HepG2 (cell line): ENCODE measurements at regions not wholly inside any gene's neighbourhood (a gene's known extent, or its start where the extent isn't known, plus 50 kb on each side); places are given as distances from the start of the nearest gene placed in this dataset.

Source experiments
- ATAC-seq: fragments of 200-7000 bp; cut with Tn5 transposase; 3 replicates; pipeline ENCODE4 v1.9.1; 2020; ENCODE audit warnings: mild to moderate bottlenecking, moderate library complexity
- BruUV-seq: library from RNA; stranded (reverse); fragments of 400-500 nt; replicated peaks from 2 replicates; lab custom pipeline; 2021; lab: Mats Ljungman, UMichigan
- CTCF ChIA-PET: fragments of 300-600 bp; formaldehyde crosslinking; extraction: SDS; loops from one replicate; lab custom pipeline; 2021; ENCODE audit warnings: low total read pairs, inconsistent platforms, low intra/inter-chr PET ratio; lab: Yijun Ruan, JAX
- POLR2A ChIA-PET: fragments of 350-600 bp; sonication (Branson Sonifier 250); formaldehyde crosslinking; loops from one replicate; lab custom pipeline; 2020; ENCODE audit warnings: antibody characterized with exemption, inconsistent platforms; lab: Yijun Ruan, JAX
- DNase-seq: peaks from one replicate; pipeline ENCODE4 v3.0.0-alpha.2; 2015; ENCODE audit warnings: low spot score
- FAIRE-seq: peaks from 3 replicates; lab custom pipeline; 2011; peaks lifted over from hg19 to GRCh38; lab: Jason Lieb, UNC
- H2AFZ ChIP-seq: one replicate; pipeline ENCODE4 v1.6.1; 2011; ENCODE audit warnings: low read length, inconsistent platforms
- H3K27ac ChIP-seq: fragments of 300-600 bp; 3 replicates; pipeline ENCODE4 v1.8.0; 2011; ENCODE audit warnings: mixed run types, mild to moderate bottlenecking, mixed read lengths, low read length, inconsistent platforms; ENCODE audit not compliant: insufficient read depth; ENCODE audit errors: extremely low read length
- H3K27me3 ChIP-seq, 2 experiments: fragments of 200-600 bp in 1 of 2; 2 replicates in 1 of 2; 3 replicates in 1 of 2; pipeline versions ENCODE4 v1.6.0 to v1.8.0; 2011; ENCODE audit warnings: low read length in 2 of 2, mild to moderate bottlenecking in 2 of 2, moderate library complexity in 2 of 2, inconsistent platforms in 1 of 2; ENCODE audit not compliant: insufficient read depth in 2 of 2, control insufficient read depth in 1 of 2
- H3K36me3 ChIP-seq, 2 experiments: fragments of 200-600 bp in 1 of 2; replicated peaks in 1 of 2; 2 replicates in 1 of 2; 3 replicates in 1 of 2; pipeline versions ENCODE4 v1.5.1 to v1.8.0; 2011; ENCODE audit warnings: low read length in 2 of 2, inconsistent platforms in 1 of 2; ENCODE audit not compliant: insufficient read depth in 2 of 2, control insufficient read depth in 1 of 2
- H3K4me1 ChIP-seq: 2 replicates; pipeline ENCODE4 v1.5.1; 2012; ENCODE audit warnings: low read length, inconsistent platforms; ENCODE audit not compliant: insufficient read depth
- H3K4me2 ChIP-seq: 2 replicates; pipeline ENCODE4 v1.6.0; 2011; ENCODE audit warnings: low read depth, low read length, inconsistent platforms
- H3K4me3 ChIP-seq, 3 experiments: fragments of 200-600 bp in 1 of 3; sonication (generic), shearing (Covaris generic) in 1 of 3; replicated peaks in 1 of 3; 2 replicates each; pipeline ENCODE4 v1.5.1; 2011 to 2016; ENCODE audit warnings: low read length in 3 of 3, inconsistent platforms in 2 of 3, low read depth in 2 of 3, mild to moderate bottlenecking in 2 of 3, control low read depth in 1 of 3, mixed read lengths in 1 of 3; ENCODE audit not compliant: insufficient read depth in 1 of 3
- H3K79me2 ChIP-seq: one replicate; pipeline ENCODE4 v1.6.1; 2011; ENCODE audit warnings: low read length, inconsistent platforms; ENCODE audit not compliant: insufficient read depth
- H3K9ac ChIP-seq: 2 replicates; pipeline ENCODE4 v1.6.0; 2011; ENCODE audit warnings: mild to moderate bottlenecking, low read depth, low read length, inconsistent platforms; ENCODE audit not compliant: insufficient read depth
- H3K9me3 ChIP-seq: 2 replicates; pipeline ENCODE4 v1.5.1; 2012; ENCODE audit warnings: mild to moderate bottlenecking, low read length
- H4K20me1 ChIP-seq: 2 replicates; pipeline ENCODE4 v1.6.0; 2011; ENCODE audit warnings: inconsistent platforms, mild to moderate bottlenecking, low read length, moderate library complexity; ENCODE audit not compliant: insufficient read depth
- ASH2L ChIP-seq: fragments of 300-600, 200-600 bp; sonication (generic); IDR thresholded peaks from 2 replicates; pipeline ENCODE4 v1.7.0; 2017; ENCODE audit warnings: low read depth, mild to moderate bottlenecking, moderate library complexity, mixed read lengths, low read length; ENCODE audit not compliant: insufficient read length
- FOXP1 ChIP-seq, 2 experiments: fragments of 450-650 bp in 1 of 2; IDR thresholded peaks; 2 replicates each; pipeline ENCODE4 v1.6.1; 2017 to 2018; ENCODE audit warnings: antibody characterized with exemption in 1 of 2
- KDM4B ChIP-seq: sonication (generic); formaldehyde crosslinking; IDR thresholded peaks from 2 replicates; pipeline ENCODE4 v1.4.0; 2020; ENCODE audit warnings: missing genetic modification reagents
- MAFG ChIP-seq: sonication (generic); formaldehyde crosslinking; IDR thresholded peaks from 2 replicates; pipeline ENCODE4 v1.5.1; 2020; ENCODE audit warnings: mild to moderate bottlenecking, missing genetic modification reagents
- MAZ ChIP-seq, 2 experiments: sonication (generic) in 1 of 2; formaldehyde crosslinking in 1 of 2; IDR thresholded peaks; 2 replicates each; pipeline versions ENCODE4 v1.5.0 to v1.6.1; 2012 to 2020; ENCODE audit warnings: low read depth in 2 of 2, mild to moderate bottlenecking in 2 of 2, borderline replicate concordance in 1 of 2, improper control_type of control experiment in 1 of 2, low read length in 1 of 2, missing genetic modification reagents in 1 of 2, moderate library complexity in 1 of 2
- NCOA5 ChIP-seq: sonication (generic); formaldehyde crosslinking; IDR thresholded peaks from 2 replicates; pipeline ENCODE4 v1.4.0; 2020; ENCODE audit warnings: missing genetic modification reagents
- PRMT3 ChIP-seq: sonication (generic); formaldehyde crosslinking; IDR thresholded peaks from 2 replicates; pipeline ENCODE4 v1.8.1; 2022; ENCODE audit warnings: low read depth, mild to moderate bottlenecking, moderate library complexity, missing genetic modification reagents, borderline replicate concordance
- SMARCC2 ChIP-seq: fragments of 450-650 bp; IDR thresholded peaks from 2 replicates; pipeline ENCODE4 v1.6.1; 2017; ENCODE audit warnings: antibody characterized with exemption, mild to moderate bottlenecking
- SP1 ChIP-seq, 2 experiments: fragments of 450-650 bp in 1 of 2; sonication (generic) in 1 of 2; formaldehyde crosslinking in 1 of 2; IDR thresholded peaks; 2 replicates each; pipeline versions ENCODE4 v1.4.0 to v1.6.1; 2016 to 2020; ENCODE audit warnings: missing genetic modification reagents in 1 of 2
- TEAD2 ChIP-seq: sonication (generic); formaldehyde crosslinking; IDR thresholded peaks from 2 replicates; pipeline ENCODE4 v1.9.0; 2021; ENCODE audit warnings: missing genetic modification reagents
- ZNF441 ChIP-seq: sonication (generic); formaldehyde crosslinking; IDR thresholded peaks from 2 replicates; pipeline ENCODE4 v1.7.0; 2021; ENCODE audit warnings: missing genetic modification reagents, borderline replicate concordance
- ZNF530 ChIP-seq: sonication (generic); formaldehyde crosslinking; IDR thresholded peaks from 2 replicates; pipeline ENCODE4 v1.5.0; 2020; ENCODE audit warnings: low read depth, mild to moderate bottlenecking, missing genetic modification reagents
- ZNF616 ChIP-seq: sonication (generic); formaldehyde crosslinking; IDR thresholded peaks from 2 replicates; pipeline ENCODE4 v1.5.0; 2020; ENCODE audit warnings: low read depth, mild to moderate bottlenecking, missing genetic modification reagents
- ZNF646 ChIP-seq: sonication (generic); formaldehyde crosslinking; IDR thresholded peaks from 2 replicates; pipeline ENCODE4 v1.9.0; 2021; ENCODE audit warnings: mild to moderate bottlenecking, missing genetic modification reagents
- ZNF670 ChIP-seq: sonication (generic); formaldehyde crosslinking; IDR thresholded peaks from 2 replicates; pipeline ENCODE4 v1.8.0; 2022; ENCODE audit warnings: mild to moderate bottlenecking, missing genetic modification reagents, borderline replicate concordance
- ZNF749 ChIP-seq: sonication (generic); formaldehyde crosslinking; IDR thresholded peaks from 2 replicates; pipeline ENCODE4 v1.8.0; 2022; ENCODE audit warnings: mild to moderate bottlenecking, missing genetic modification reagents, moderate library complexity, borderline replicate concordance
- ZSCAN5A ChIP-seq: sonication (generic); formaldehyde crosslinking; IDR thresholded peaks from 2 replicates; pipeline ENCODE4 v1.8.0; 2022; ENCODE audit warnings: mild to moderate bottlenecking, missing genetic modification reagents, borderline replicate concordance
- WGBS: methylation state at CpG from one replicate; pipeline ENCODE4 v1.1.6; 2017; ENCODE audit warnings: low lambda C conversion rate; 5-methylcytosine and 5-hydroxymethylcytosine counted together
- in situ Hi-C: cut with HindIII; loops from 2 replicates; pipeline ENCODE4 v1.10.0; 2017; ENCODE audit warnings: low pct_unique_long_range_greater_than_20kb; ENCODE audit not compliant: extremely low pct_ligation_motif_present
- intact Hi-C: fragments of 100-400 bp; cut with micrococcal nuclease; formaldehyde crosslinking; loops from one replicate; pipeline ENCODE4 v1.10.0; 2022; ENCODE audit not compliant: unreplicated experiment

- Histone ChIP-seq H3K27me3 (no peaks in the 10 kb centered on the region), H4K20me1 (no peaks in the 10 kb centered on the region), H3K9me3 (no peaks in the 10 kb centered on the region), H3K9ac (no peak overlapping the region), H3K4me1 (peaks cover 67% of the 10 kb centered on the region), H3K79me2 (no peaks in the 10 kb centered on the region), H2AFZ (no peak overlapping the region), H3K4me2 (peak overlapping the region; percentile 16; the same call in 1 of the 2 replicates), H3K4me3 (no peak overlapping the region), H3K36me3 (no peaks in the 10 kb centered on the region), H3K27ac (no peak overlapping the region)
- no peak for FAIRE-seq
- ChIA-PET CTCF (no interaction called here), POLR2A (interaction anchor here (1.4 kb wide), 1 partner anchor 9 kb away, joined by 9 read pairs; no protein-coding TSS in a partner anchor)
- no TSS peak for BruUV-seq
- in situ Hi-C loops (no loop called here), intact Hi-C loops (no loop called here)
- WGBS, result 64% methylated on average over 3 of the region's 3 CpGs
- peak; percentile 56 for DNase-seq
- ATAC-seq, result peak; percentile 48; the same call in 2 of the 3 replicates
- no peak for TF ChIP-seq ZNF530 (CRISPR knock-in tag)
- TF ChIP-seq KDM4B, result no peak
- TF ChIP-seq MAFG (CRISPR knock-in tag), result no peak
- TF ChIP-seq ZNF670 (CRISPR knock-in tag), result no peak
- no peak for TF ChIP-seq NCOA5 (CRISPR knock-in tag)
- TF ChIP-seq ZNF749, result no peak
- TF ChIP-seq TEAD2, result no peak
- TF ChIP-seq MAZ (IDR thresholded peaks at IDR 0.05; ENCODE audit: borderline replicate concordance, low read depth, low read length), result no peak
- no peak for TF ChIP-seq MAZ (CRISPR knock-in tag; IDR thresholded peaks at IDR 0.05; ENCODE audit: low read depth)
- no peak for TF ChIP-seq ZNF646 (CRISPR knock-in tag)
- no peak for TF ChIP-seq PRMT3 (CRISPR knock-in tag)
- TF ChIP-seq SP1 (IDR thresholded peaks at IDR 0.05), result no peak
- TF ChIP-seq SP1 (CRISPR knock-in tag; IDR thresholded peaks at IDR 0.05), result no peak
- no peak for TF ChIP-seq SMARCC2
- no peak for TF ChIP-seq FOXP1 (IDR thresholded peaks at IDR 0.05)
- TF ChIP-seq FOXP1 (CRISPR knock-in tag; IDR thresholded peaks at IDR 0.05), result no peak
- no peak for TF ChIP-seq ZNF441 (CRISPR knock-in tag)
- TF ChIP-seq ZNF616, result no peak
- TF ChIP-seq ASH2L, result no peak
- TF ChIP-seq ZSCAN5A (CRISPR knock-in tag), result no peak
Measured at GRCh38 chr6:85396159-85396808, 53.6 kb upstream of the NT5E start.
